Endothelial cell of umbilical vein (primary cell): ENCODE measurements at regions not wholly inside any gene's neighbourhood (a gene's known extent, or its start where the extent isn't known, plus 50 kb on each side); places are given as distances from the start of the nearest gene placed in this dataset.

Source experiments
- BruUV-seq: library from RNA; stranded (reverse); fragments of 400-500 nt; replicated peaks from 2 replicates; lab custom pipeline; 2021; lab: Mats Ljungman, UMichigan
- CTCF ChIA-PET: fragments of 300-600, 350-600 bp; sonication (Branson Sonifier 250); formaldehyde crosslinking; loops from one replicate; lab custom pipeline; 2021; ENCODE audit warnings: antibody characterized with exemption, inconsistent platforms; lab: Charles Lee
- POLR2A ChIA-PET: fragments of 300-600, 350-600 bp; sonication (Branson Sonifier 250); formaldehyde crosslinking; loops from one replicate; lab custom pipeline; 2021; ENCODE audit warnings: antibody characterized with exemption, inconsistent platforms; lab: Charles Lee
- DNase-seq: peaks from one replicate; pipeline ENCODE4 v3.0.0-alpha.2; 2011; ENCODE audit warnings: low read depth, low spot score
- FAIRE-seq: peaks from 2 replicates; lab custom pipeline; 2011; peaks lifted over from hg19 to GRCh38; lab: Jason Lieb, UNC
- H2AFZ ChIP-seq: 2 replicates; pipeline ENCODE4 v1.6.0; 2012; ENCODE audit warnings: low read depth, low read length, control low read depth, inconsistent platforms
- H3K27ac ChIP-seq: 2 replicates; pipeline ENCODE4 v1.5.1; 2011; ENCODE audit warnings: low read depth, mild to moderate bottlenecking, control low read depth, low read length, moderate library complexity; ENCODE audit not compliant: insufficient read depth
- H3K27me3 ChIP-seq, 2 experiments: 2 replicates each; pipeline versions ENCODE4 v1.6.0 to v1.6.1; 2011; ENCODE audit warnings: low read length in 2 of 2, mixed read lengths in 1 of 2; ENCODE audit not compliant: control insufficient read depth in 2 of 2, insufficient read depth in 2 of 2
- H3K36me3 ChIP-seq, 2 experiments: 2 replicates in 1 of 2; 3 replicates in 1 of 2; pipeline ENCODE4 v1.5.1; 2011; ENCODE audit warnings: low read length in 2 of 2, mild to moderate bottlenecking in 1 of 2, moderate library complexity in 1 of 2; ENCODE audit not compliant: control insufficient read depth in 2 of 2, insufficient read depth in 2 of 2; ENCODE audit errors: extremely low read depth in 1 of 2
- H3K4me1 ChIP-seq: 3 replicates; pipeline ENCODE4 v1.5.1; 2011; ENCODE audit warnings: mild to moderate bottlenecking, low read length; ENCODE audit not compliant: control insufficient read depth, insufficient read depth; ENCODE audit errors: extremely low read depth
- H3K4me2 ChIP-seq: 2 replicates; pipeline ENCODE4 v1.6.1; 2011; ENCODE audit warnings: low read length, control low read depth, mixed read lengths; ENCODE audit not compliant: insufficient read depth
- H3K4me3 ChIP-seq, 3 experiments: fragments of 200-600 bp in 1 of 3; sonication (generic), shearing (Covaris generic) in 1 of 3; replicated peaks in 1 of 3; 2 replicates each; pipeline ENCODE4 v1.5.1; 2011 to 2016; ENCODE audit warnings: control low read depth in 3 of 3, low read length in 3 of 3, mild to moderate bottlenecking in 2 of 3, inconsistent platforms in 1 of 3, low read depth in 1 of 3, moderate library complexity in 1 of 3; ENCODE audit not compliant: insufficient read depth in 1 of 3
- H3K79me2 ChIP-seq: 2 replicates; pipeline ENCODE4 v1.6.0; 2012; ENCODE audit warnings: low read length, inconsistent platforms; ENCODE audit not compliant: control insufficient read depth, insufficient read depth
- H3K9ac ChIP-seq: replicated peaks from 2 replicates; pipeline ENCODE3; 2011; ENCODE audit warnings: low read length, control low read depth; ENCODE audit not compliant: insufficient read depth; ENCODE audit errors: extremely low read depth
- H3K9me1 ChIP-seq: replicated peaks from 3 replicates; pipeline ENCODE4 v1.6.0; 2011; ENCODE audit warnings: mild to moderate bottlenecking, low read length; ENCODE audit not compliant: control insufficient read depth, insufficient read depth; ENCODE audit errors: extremely low read depth
- H3K9me3 ChIP-seq: replicated peaks from 2 replicates; pipeline ENCODE4 v1.5.1; 2012; ENCODE audit warnings: low read length, inconsistent platforms; ENCODE audit not compliant: control insufficient read depth, insufficient read depth
- H4K20me1 ChIP-seq: replicated peaks from 2 replicates; pipeline ENCODE3; 2011; ENCODE audit warnings: mild to moderate bottlenecking, low read length; ENCODE audit not compliant: control insufficient read depth, insufficient read depth; ENCODE audit errors: extremely low read depth
- CTCF ChIP-seq, 2 donors: IDR thresholded peaks; 1 replicate in 1 of 2; 2 replicates in 1 of 2; pipeline ENCODE4 v1.5.1; 2011; ENCODE audit warnings: low read length in 2 of 2, mild to moderate bottlenecking in 2 of 2, moderate library complexity in 2 of 2, control low read depth in 1 of 2, inconsistent platforms in 1 of 2, low read depth in 1 of 2; ENCODE audit not compliant: insufficient read depth in 1 of 2; ENCODE audit errors: extremely low read depth in 1 of 2
- EZH2 ChIP-seq: IDR thresholded peaks from 2 replicates; pipeline ENCODE4 v1.6.1; 2012; ENCODE audit warnings: borderline replicate concordance, low read depth, mild to moderate bottlenecking, moderate library complexity, low read length, inconsistent platforms; ENCODE audit not compliant: severe bottlenecking
- FOS ChIP-seq: IDR thresholded peaks from 2 replicates; pipeline ENCODE4 v1.6.1; 2011; ENCODE audit warnings: mild to moderate bottlenecking, low read length, moderate library complexity, borderline replicate concordance; ENCODE audit not compliant: insufficient read depth
- GATA2 ChIP-seq: IDR thresholded peaks from 2 replicates; pipeline ENCODE4 v1.7.0; 2011; ENCODE audit warnings: low read depth, mild to moderate bottlenecking, moderate library complexity, mixed read lengths, low read length; ENCODE audit not compliant: insufficient read length, insufficient read depth
- JUN ChIP-seq: IDR thresholded peaks from 2 replicates; pipeline ENCODE4 v1.6.1; 2011; ENCODE audit warnings: borderline replicate concordance, low read depth; ENCODE audit not compliant: insufficient read length, insufficient read depth
- MAX ChIP-seq: IDR thresholded peaks from 2 replicates; pipeline ENCODE4 v1.6.1; 2011; ENCODE audit not compliant: insufficient read depth, insufficient read length
- MYC ChIP-seq: IDR thresholded peaks from one replicate; pipeline ENCODE4 v1.6.1; 2011; ENCODE audit warnings: mild to moderate bottlenecking, low read depth, low read length
- POLR2A ChIP-seq: IDR thresholded peaks from 2 replicates; pipeline ENCODE4 v1.6.1; 2012; ENCODE audit warnings: low read depth, mild to moderate bottlenecking, control low read depth, low read length
- POLR2AphosphoS5 ChIP-seq: IDR thresholded peaks from 2 replicates; pipeline ENCODE4 v1.6.1; 2012; ENCODE audit warnings: low read depth, mild to moderate bottlenecking, control low read depth, low read length, moderate library complexity; ENCODE audit not compliant: insufficient read depth
- dilution Hi-C: fragments of 300-500 bp; cut with MboI; formaldehyde crosslinking; loops from one replicate; pipeline ENCODE4 v1.15.0; 2019; ENCODE audit warnings: low sequenced_read_pairs; ENCODE audit not compliant: extremely low pct_ligation_motif_present
- intact Hi-C: fragments of 100-400 bp; cut with micrococcal nuclease; formaldehyde crosslinking; loops from one replicate; pipeline ENCODE4 v1.10.0; 2022

DNA sequence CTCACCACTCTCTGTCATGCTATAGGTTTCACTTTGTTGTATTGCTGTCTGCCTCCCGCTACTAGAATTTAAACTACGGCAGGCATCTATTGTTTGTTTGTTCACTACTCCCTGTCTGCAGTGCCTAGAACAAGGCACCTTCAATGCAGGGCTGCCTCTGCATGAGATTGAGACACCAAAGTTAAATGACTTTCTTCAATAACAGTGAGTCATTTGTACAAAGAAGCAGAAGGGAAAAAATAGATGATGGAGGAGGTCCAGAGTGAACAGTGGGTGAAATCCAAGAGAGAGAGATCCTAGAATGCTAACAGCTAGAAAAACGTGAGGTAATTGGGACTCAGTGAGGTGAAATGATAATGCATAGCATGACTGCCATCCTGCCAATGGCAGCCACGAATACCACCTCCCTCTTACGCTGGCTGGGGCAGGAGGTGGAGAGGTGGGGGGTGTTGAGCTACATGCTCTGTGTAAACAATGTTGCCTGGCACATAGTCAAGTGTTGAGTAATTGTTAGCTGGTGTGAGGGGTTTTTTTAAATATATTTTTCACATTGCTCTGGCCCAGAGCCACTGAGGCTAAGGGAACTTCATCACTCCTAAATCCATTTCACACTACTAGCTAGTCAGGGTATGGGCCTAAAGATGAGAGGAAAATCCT lies 367.6 kb downstream of the RPS29 start:
- H3K9me3 ChIP-seq: no peaks in the 10 kb centered on the region
- dilution Hi-C loops: no loop called here
- H3K9ac ChIP-seq: no peak overlapping the region
- TF ChIP-seq MAX (no peak), MYC (no peak), GATA2 (no peak), FOS (no peak), CTCF (IDR thresholded peaks at IDR 0.05; ENCODE audit: extremely low read depth in 1 of 2, insufficient read depth in 1 of 2, low read depth in 1 of 2, low read length in 2 of 2) (no peak), POLR2AphosphoS5 (no peak), JUN (no peak), EZH2 (no peak), POLR2A (no peak)
- DNase-seq: no peak
- intact Hi-C loops: no loop called here
- no peak for FAIRE-seq
- H4K20me1 ChIP-seq: no peaks in the 10 kb centered on the region
- no peaks in the 10 kb centered on the region for H3K36me3 ChIP-seq
- no peak overlapping the region for H2AFZ ChIP-seq
- no peak overlapping the region for H3K27ac ChIP-seq
- POLR2A ChIA-PET: no interaction called here
- CTCF ChIA-PET: no interaction called here
- no peak overlapping the region for H3K4me2 ChIP-seq
- H3K4me3 ChIP-seq: no peak overlapping the region
- no peaks in the 10 kb centered on the region for H3K9me1 ChIP-seq
- no peaks in the 10 kb centered on the region for H3K79me2 ChIP-seq
- BruUV-seq: no TSS peak
- H3K27me3 ChIP-seq: no peaks in the 10 kb centered on the region
- no peaks in the 10 kb centered on the region for H3K4me1 ChIP-seq
